ENCODE measurements at regions not wholly inside any gene's neighbourhood (a gene's known extent, or its start where the extent isn't known, plus 50 kb on each side); places are given as distances from the start of the nearest gene placed in this dataset.

DNA sequence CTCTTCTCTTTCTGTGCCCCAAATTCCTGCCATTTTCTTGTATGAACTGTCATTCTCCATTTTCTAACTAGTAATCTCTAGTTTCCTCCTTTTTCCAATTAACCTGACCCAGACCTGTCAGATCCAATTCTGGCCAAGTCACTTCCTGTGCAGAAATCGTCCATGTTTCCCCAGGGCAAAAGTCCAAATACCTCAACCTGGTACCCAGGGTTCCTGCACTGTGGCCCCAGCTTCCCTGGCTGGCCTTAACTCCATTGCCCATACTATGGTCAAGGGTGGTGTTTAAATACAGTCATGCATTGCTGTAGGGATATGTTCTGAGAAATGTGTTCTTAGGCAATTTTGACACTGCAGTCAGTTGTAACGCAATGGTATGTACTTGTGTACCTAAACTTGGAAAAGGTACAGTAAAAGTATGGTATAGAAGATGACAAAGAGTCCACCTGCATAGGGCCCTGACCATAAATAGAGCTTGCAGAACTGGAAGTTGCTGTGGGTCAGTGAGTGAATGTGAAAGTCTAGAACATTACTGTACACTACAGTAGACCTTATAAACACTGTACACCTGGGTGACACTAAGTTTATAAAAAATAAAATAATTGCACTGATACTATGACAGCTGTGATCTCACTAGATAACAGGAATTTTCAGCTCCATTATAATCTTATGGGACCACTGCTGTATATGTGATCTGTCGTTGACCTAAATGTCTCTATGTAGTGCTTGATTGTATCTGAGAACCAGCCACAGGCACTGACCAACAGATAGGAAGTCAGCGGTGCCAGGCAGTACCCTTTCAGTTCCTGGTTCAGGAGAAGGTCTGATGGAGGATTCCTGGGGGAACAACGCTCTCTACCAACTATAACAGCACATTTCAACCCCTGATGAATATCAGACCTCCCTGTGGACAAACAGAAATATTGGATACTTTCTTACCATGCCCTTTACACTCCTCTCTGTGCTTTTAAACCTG is 336.1 kb upstream of the PROK2 start:
- TF ChIP-seq POLR2A (IDR thresholded peaks at IDR 0.05; ENCODE audit: low read depth, low read length) (no peak), POLR2AphosphoS5 (IDR thresholded peaks at IDR 0.05; ENCODE audit: low read depth, low read length) (no peak), POU2F2 (IDR thresholded peaks at IDR 0.05; ENCODE audit: low read depth, low read length) (no peak)

Data from GM12891 (cell line).